Activated CD4-positive, alpha-beta T cell treated with anti-CD3 and anti-CD28 coated beads, Interleukin-2, Interleukin-4, amounts not matched to agents 100 ng/mL and 50 ng/mL, durations not matched to agents 16 hours and 8 hours (primary cell): ENCODE measurements at regions not wholly inside any gene's neighbourhood (a gene's known extent, or its start where the extent isn't known, plus 50 kb on each side); places are given as distances from the start of the nearest gene placed in this dataset.

Experiments
- DNase-seq: peaks from one replicate; pipeline ENCODE4 v3.0.0-alpha.2; 2020; ENCODE audit warnings: low spot score

GRCh38 chr4:127151941-127152340 is 480.8 kb upstream of the INTU start:
- DNase-seq = no peak

- DNase-seq = no peak
Measured at GRCh38 chr4:127155116-127155515, 477.6 kb upstream of the INTU start.

- DNase-seq = no peak
Measured at GRCh38 chr4:127155555-127155954, 477.2 kb upstream of the INTU start.

- no peak for DNase-seq
Measured at GRCh38 chr4:127162741-127163140, 470.0 kb upstream of the INTU start.

- no peak for DNase-seq
Measured at GRCh38 chr4:127165971-127166370, 466.8 kb upstream of the INTU start.

GRCh38 chr4:127174201-127174600 is 458.6 kb upstream of the INTU start:
- DNase-seq = no peak

- no peak for DNase-seq
Measured at GRCh38 chr4:127174616-127175015, 458.1 kb upstream of the INTU start.

GRCh38 chr4:127179256-127180087 is 453.3 kb upstream of the INTU start:
- no peak for DNase-seq

- DNase-seq = no peak
Measured at GRCh38 chr4:127181001-127181400, 451.8 kb upstream of the INTU start.

GRCh38 chr4:127182687-127183086 is 450.1 kb upstream of the INTU start:
- no peak for DNase-seq

GRCh38 chr4:127188847-127189246 is 443.9 kb upstream of the INTU start:
- no peak for DNase-seq

- DNase-seq = no peak
Measured at GRCh38 chr4:127194281-127194680, 438.5 kb upstream of the INTU start.

- DNase-seq = no peak
Measured at GRCh38 chr4:127196655-127197352, 436.0 kb upstream of the INTU start.

- no peak for DNase-seq
Measured at GRCh38 chr4:127203562-127204200, 429.1 kb upstream of the INTU start.

GRCh38 chr4:127204322-127204721 is 428.4 kb upstream of the INTU start:
- DNase-seq = no peak

GRCh38 chr4:127209580-127210095 is 423.1 kb upstream of the INTU start:
- no peak for DNase-seq

- DNase-seq = no peak
Measured at GRCh38 chr4:127210893-127211649, 421.7 kb upstream of the INTU start.

- DNase-seq = no peak
Measured at GRCh38 chr4:127211650-127212560, 420.9 kb upstream of the INTU start.

GRCh38 chr4:127212701-127213100 is 420.1 kb upstream of the INTU start:
- DNase-seq = no peak

GRCh38 chr4:127214016-127214415 is 418.7 kb upstream of the INTU start:
- no peak for DNase-seq

GRCh38 chr4:127214931-127215330 is 417.8 kb upstream of the INTU start:
- DNase-seq = no peak
